GM19395 (cell line): ENCODE measurements at regions not wholly inside any gene's neighbourhood (a gene's known extent, or its start where the extent isn't known, plus 50 kb on each side); places are given as distances from the start of the nearest gene placed in this dataset.
"Not testable (repeated sequence)": the region's sequence is repeated elsewhere in the genome, so short reads cannot be mapped to it uniquely, and the experiment has no call there.

Experiments
- ATAC-seq: cut with Tn5 transposase; IDR thresholded peaks from one replicate; pipeline ENCODE4 v1.9.1; 2021; ENCODE audit warnings: mild to moderate bottlenecking, moderate library complexity; ENCODE audit not compliant: unreplicated experiment

GRCh38 chr6:90463359-90463758, 123.5 kb downstream of the MAP3K7 start:
- peak; percentile 58 for ATAC-seq

GRCh38 chr6:90462102-90462501, 124.8 kb downstream of the MAP3K7 start:
- no peak for ATAC-seq

DNA sequence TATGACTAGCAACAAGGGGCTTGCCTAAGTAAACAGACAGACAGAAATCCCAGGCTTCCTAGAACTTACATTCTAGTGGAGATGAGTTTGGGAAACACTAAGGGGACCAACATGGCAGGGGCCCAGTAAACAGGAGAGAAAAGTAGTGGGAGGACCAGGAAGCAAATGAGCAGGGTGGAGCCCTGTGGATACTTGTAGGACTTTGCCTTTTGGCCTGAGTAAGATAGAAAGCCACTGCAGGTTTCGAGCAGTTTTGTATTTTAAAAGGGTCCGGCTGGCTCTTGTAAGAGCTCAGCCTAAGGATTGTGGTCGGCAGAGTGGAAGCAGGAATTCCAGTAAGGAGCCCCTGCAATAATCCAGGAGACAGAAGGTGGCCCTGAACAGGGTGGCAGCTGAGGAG, 125.5 kb downstream of the MAP3K7 start:
- no peak for ATAC-seq

DNA sequence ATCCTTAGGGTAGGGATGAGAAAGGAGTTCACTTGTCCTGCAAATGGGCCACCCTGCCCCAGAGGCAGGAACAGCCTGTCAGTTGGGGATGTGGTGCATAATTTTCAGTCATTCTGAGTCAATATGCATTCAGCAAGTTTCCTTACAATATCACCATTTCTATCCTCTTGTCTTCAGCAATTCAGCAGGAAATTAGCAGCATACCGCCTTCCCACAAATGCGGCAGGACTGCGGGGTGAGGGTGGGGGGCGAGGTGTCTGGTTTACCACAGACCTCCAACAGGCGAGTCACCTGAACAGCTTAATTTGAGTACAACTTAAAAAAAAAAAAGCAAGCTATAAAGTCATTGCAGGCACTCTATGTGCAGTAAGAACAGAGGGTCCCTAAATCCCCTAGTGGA, 126.8 kb downstream of the MAP3K7 start:
- no peak for ATAC-seq

GRCh38 chr6:90459225-90459758, 127.6 kb downstream of the MAP3K7 start:
- no peak for ATAC-seq

DNA sequence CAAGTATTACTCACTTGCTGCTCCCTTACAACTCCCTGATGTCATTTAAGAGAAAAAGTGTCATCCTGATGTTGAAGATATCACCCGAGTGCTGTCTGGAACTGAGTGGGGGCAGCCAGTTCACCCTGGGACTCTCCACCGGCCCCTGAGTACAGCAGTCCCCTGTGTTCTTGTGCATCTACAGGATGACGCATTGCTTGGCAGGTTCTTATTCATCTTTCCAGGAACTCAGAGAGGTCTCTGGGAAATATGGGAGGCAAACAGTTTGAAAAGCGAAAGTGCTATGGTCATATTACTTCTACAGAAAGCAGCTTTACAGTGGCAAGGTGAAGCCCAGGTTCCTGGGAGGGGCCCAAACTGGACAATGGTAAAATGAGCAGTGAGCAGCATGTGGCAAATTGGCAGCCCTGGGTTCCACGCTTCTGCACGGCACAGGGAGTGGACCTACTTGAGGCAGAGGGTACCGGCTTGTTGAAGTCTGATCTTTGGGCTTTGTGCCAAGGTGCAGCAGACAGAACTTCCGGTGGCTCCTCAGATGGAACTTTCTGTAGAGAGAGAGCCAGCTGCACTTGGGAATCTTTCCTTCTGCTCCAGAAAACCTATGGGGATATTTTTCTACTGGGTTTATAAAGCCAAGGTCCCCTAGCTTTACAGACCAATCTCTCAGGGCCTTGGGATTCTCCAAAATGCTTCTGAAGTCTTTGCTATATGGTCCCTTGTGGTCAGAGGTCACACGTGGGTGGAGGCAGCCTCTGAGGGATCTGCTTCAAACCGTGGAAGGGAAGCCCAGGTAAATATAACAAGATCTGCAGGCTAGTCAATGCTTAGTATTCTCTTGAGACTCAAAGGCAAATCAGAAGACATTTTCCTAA, 128.3 kb downstream of the MAP3K7 start:
- no peak for ATAC-seq

DNA sequence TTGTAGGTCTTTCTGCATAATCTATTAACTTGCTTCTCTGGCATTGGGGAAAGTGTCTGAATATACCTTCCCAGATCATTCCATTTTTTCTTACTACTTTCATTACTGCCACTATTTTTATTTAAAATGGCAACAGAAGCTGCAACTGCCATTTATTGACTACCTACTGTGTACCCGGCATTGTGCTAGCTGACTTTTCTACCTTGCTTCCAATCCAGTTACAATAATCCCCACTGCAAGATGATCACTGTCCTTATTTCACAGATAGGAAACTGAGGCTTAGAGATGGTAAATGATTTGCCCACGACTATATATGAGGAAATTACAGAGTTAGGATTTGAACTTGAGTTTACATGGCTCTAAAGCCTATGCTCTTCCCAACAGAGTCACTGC, 129.0 kb downstream of the MAP3K7 start:
- ATAC-seq = no peak

DNA sequence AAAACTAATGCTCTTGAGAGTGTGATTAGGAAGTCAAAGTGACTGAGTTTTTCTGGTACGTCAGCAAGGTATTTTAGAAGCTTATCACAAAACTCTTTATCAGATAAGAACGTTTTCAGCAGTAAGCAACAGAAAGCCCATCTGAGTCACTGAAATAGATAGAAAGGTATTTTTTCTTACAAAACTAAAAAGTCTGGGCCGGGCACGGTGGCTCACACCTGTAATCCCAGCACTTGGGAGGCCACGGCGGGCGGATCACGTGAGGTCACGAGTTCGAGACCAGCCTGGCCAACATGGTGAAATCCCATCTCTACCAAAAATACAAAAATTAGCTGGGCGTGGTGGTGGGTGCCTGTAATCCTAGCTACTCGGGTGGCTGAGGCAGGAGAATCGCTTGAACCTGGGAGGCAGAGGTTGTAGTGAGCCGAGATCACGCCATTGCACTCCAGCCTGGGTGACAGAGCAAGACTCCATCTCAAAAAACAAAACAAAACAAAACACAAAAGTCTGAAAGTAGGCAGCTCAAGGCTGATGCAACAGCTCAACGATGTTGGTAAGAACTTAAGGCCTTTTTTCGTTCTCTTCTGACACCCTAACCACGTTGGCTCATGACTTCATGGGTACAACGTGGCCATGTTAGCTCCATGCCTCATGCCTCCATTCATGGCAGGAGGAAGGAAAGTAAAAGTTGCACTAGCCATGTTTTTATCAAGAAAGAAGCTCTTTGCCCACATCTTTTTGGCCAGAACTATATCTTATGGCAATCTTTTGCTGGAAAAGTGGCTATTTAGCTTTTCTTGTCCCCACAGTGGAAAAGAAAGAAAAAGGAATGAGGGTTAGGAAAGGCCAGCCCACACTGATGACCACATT, 129.6 kb downstream of the MAP3K7 start:
- not testable (repeated sequence) for ATAC-seq

DNA sequence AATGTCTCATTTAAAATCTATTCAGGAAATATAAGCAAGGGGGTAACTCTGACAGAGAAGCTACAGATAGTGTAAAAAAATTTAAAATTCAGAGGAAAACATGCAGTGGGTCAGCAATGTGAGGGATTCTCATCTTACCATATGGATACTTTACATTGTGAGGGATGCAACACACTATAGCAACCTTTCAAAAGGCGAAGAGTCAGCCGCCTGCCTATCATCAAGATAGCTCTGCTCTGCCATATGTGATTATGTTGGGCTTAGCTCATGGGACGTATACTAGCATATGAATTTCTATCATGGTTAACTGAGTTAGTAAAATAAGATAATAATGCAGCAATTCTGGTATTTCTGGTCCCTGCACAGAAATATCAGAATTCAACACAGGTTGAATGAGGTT, 130.9 kb downstream of the MAP3K7 start:
- ATAC-seq = no peak

DNA sequence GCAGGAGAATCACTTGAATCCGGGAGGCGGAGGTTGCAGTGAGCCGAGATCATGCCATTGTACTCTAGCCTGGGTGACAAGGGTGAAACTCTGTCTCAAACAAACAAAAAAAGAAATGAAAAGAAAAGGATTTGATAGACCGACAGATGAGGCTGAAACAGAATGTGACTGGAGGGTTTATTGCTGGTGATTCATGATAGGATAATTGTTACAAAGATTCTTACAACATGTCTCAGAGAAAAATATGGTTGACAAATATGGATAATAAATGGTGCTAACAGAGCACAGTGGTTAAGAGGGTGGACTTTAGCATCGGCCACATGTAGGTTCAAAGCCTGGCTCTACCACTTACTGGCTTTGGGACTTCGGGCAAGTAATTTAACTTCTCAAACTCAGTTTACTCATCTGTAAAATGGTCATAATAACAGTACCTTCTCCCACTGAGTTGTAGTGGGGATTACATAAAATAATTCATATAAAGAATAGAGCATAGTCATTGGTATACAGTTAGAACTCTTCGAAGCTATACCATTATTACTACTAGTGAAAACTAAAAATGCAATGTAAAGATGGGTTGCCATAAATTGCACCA, 131.9 kb downstream of the MAP3K7 start:
- ATAC-seq = no peak

DNA sequence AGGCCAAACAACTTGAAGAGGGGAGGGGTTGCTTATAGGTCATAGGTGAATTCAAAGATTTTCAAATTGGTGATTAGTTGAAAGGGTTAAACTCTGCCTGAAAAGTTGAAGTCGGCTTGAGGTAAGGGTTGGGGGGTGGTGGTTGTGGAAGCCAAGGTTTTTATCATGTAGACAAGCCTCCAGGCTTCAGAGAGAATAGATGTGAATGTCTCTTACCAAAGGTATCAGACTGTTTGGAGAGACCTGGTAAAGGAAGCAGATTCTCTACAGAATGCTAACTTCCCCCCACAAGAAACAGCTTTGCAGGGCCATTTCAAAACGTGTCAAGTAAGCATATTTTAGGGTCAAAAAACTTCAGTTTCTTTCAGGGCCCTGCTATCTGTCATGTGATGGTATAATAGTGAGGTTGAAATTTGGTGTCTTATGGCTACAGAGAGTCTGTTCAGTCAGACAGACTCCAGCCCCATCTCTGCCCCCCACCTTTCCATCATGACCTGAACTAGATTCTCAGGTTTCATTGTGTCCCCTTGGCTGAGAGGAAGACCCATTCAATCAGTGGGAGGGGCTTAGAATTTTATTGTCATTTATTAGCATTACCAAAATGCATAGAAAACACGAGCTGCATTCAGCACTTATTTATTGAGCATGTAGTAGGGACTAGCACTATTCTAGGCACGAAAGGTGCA, 136.5 kb downstream of the MAP3K7 start:
- no peak for ATAC-seq

- ATAC-seq = no peak
Observed at GRCh38 chr6:90449311-90449710, 137.6 kb downstream of the MAP3K7 start.

GRCh38 chr6:90448836-90449235, 138.0 kb downstream of the MAP3K7 start:
- ATAC-seq = no peak

DNA sequence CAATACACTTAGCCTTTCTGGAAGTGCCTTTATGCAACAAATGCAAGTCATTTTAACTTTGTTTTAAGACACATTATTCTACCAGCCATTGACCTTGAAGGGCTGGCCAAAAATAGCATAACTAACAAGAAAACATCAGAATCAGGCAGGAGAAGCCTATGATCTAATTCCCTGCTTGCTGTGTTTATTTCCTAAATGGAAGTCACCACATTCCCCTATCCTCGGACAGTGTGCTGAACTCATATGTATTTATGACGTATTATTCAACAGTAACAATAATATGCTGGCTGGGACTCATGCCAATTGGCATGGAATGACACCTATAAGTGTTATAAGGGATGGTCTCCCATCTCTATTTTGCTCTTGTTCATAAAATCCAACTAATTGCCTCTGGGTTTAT, 140.7 kb downstream of the MAP3K7 start:
- ATAC-seq = no peak

GRCh38 chr6:90445533-90446108, 141.3 kb downstream of the MAP3K7 start:
- ATAC-seq = no peak

DNA sequence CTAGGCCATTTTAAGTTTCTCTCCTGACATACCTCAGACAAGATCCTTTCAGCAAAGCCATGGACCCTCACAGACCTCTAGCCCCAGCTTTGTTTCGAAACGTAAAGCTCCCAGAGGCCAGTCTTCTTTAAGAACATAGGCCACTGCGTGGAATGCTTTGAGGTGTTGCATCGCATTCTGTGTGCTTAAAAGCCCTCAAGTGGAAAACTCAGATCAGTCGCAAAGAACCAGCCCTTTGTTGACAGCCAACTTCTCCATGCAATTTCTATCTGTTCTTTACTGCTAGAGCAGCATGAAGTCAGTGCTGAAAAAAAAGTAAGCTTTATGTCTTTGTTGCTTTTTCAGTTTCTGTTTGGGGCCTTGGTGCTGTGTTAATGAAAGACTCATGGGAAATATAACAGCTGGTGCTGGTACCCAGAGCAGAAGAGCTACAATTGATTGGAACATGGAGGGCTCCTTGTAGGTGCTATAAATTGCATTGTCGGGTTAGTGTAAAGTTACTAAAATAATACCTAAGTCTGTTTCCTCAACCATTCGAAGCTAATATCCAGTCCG, 142.6 kb downstream of the MAP3K7 start:
- ATAC-seq = peak; percentile 72

DNA sequence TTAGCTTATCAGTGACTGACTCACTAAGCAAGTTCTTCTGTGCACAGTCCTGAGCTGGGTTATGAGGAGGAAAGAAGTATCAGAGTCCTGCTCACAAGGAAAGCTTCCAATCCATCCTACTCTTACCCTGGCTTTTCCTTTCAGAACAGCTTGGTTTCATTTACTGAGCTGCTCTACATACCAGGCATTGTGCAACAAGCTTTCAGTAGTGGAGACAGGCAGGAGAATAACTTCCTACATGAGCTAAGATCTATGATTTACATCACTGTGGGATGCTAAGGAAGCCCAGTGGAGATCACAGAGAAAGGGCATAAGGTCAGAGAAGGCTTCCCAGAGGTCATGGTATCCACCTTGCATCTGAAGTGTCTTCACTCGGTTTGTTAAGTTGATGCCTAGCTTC, 144.5 kb downstream of the MAP3K7 start:
- no peak for ATAC-seq

DNA sequence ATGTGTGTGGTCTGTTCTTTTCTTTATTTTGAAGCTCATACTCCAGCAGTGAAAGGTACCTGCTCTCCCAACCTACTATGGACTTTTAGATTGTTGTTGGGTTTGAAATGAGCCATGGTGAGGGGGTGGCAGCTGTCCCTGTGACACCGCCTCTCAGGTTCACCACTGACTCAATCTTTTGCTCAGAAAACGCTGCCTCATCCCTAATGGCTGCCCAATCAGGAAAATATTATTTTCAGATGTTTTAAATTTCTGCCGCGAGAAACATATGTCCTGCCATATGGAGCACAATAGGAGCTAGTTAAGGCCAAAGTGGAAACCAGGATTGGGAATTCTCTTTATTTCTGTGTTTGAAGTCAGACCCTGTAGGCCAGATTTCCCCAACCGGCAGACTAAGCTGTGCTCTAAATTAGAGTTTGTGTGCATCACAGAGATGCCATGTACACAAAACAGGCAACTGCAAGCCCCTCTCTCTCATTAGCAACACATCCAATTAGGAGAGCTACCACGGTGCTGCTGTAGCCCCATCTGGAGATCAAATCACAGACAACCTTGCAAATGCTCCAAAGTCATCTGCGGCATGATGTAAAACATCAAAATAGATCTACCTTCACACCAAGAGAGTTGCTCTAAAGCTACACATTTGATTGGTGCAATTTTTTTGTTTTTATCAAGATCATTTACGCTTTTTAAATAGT, 144.1 kb upstream of the BACH2 start:
- ATAC-seq = no peak

GRCh38 chr6:90439586-90439985, 142.9 kb upstream of the BACH2 start:
- ATAC-seq = no peak
